Cardiac muscle cell (in vitro differentiated cells and primary cell): ENCODE measurements at regions not wholly inside any gene's neighbourhood (a gene's known extent, or its start where the extent isn't known, plus 50 kb on each side); places are given as distances from the start of the nearest gene placed in this dataset.

Source experiments
- DNase-seq, 2 donors: peaks; one replicate each; pipeline versions ENCODE4 v3.0.0 to v3.0.0-alpha.2; 2010 to 2017; ENCODE audit warnings: low read depth in 1 of 2, low spot score in 1 of 2
- H3K27ac ChIP-seq: fragments of 200-600 bp; sonication (generic); 2 replicates; pipeline ENCODE4 v1.5.1; 2016
- H3K27me3 ChIP-seq: fragments of 200-600 bp; sonication (generic); 2 replicates; pipeline ENCODE4 v1.6.0; 2016; ENCODE audit warnings: control low read depth
- H3K36me3 ChIP-seq: fragments of 200-600 bp; sonication (generic); 2 replicates; pipeline ENCODE4 v1.5.1; 2016; ENCODE audit warnings: control low read depth
- H3K4me1 ChIP-seq: fragments of 200-600 bp; sonication (generic); 2 replicates; pipeline ENCODE4 v1.8.1; 2017; ENCODE audit warnings: low read depth, mild to moderate bottlenecking, mixed run types
- H3K4me3 ChIP-seq: fragments of 200-600 bp; sonication (generic); 2 replicates; pipeline ENCODE4 v1.5.1; 2016; ENCODE audit warnings: mild to moderate bottlenecking
- H3K9me3 ChIP-seq: fragments of 200-600 bp; sonication (generic); 2 replicates; pipeline ENCODE4 v1.5.1; 2017; ENCODE audit warnings: low read depth, mild to moderate bottlenecking, control low read depth
- TF ChIP-seq, protein P1 (sequence below): IDR thresholded peaks from 2 replicates; pipeline ENCODE4 v1.5.1; 2012; ENCODE audit warnings: low read depth, mild to moderate bottlenecking, low read length

DNA sequence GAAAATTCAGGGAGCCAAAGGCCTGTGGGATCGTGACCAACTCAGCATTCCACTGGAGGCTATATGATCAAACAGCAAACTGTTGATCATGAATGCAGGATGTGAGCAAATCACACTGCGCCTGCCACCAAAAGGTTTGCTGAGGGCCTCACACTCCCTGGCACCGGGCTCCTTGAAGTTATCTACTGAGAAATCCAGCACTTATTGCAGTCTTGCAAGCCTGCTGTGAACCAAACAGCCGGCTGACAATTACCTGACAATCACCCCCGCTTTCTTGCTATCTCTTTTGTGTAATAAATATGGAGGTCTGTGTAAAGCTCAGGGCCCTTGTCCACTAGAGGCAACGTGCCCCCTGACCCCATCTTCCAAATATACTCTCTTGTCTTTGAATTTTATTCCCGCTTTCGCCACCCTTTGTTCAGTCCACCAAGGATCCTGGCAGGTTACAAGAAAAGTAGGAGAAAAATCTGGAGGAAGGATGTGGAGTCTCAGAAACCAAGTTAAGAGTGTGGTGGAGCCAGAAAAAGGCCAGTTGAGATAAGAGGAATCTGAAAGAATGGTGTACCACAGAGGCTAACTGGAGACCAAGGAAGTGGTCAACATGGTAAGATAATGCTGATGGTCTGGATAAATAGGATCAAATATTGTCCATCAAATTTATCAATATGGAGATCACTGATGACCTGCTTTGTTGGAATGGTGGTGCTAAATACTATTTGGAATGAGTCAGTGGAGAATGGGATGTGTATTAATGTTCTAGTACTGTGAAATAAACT lies 229.2 kb downstream of the ALX1 start:
- TF ChIP-seq, protein P1, sequence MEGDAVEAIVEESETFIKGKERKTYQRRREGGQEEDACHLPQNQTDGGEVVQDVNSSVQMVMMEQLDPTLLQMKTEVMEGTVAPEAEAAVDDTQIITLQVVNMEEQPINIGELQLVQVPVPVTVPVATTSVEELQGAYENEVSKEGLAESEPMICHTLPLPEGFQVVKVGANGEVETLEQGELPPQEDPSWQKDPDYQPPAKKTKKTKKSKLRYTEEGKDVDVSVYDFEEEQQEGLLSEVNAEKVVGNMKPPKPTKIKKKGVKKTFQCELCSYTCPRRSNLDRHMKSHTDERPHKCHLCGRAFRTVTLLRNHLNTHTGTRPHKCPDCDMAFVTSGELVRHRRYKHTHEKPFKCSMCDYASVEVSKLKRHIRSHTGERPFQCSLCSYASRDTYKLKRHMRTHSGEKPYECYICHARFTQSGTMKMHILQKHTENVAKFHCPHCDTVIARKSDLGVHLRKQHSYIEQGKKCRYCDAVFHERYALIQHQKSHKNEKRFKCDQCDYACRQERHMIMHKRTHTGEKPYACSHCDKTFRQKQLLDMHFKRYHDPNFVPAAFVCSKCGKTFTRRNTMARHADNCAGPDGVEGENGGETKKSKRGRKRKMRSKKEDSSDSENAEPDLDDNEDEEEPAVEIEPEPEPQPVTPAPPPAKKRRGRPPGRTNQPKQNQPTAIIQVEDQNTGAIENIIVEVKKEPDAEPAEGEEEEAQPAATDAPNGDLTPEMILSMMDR, result no peak
- H3K4me1 ChIP-seq, result no peaks in the 10 kb centered on the region
- DNase-seq, result no peak
- no peaks in the 10 kb centered on the region for H3K27me3 ChIP-seq
- no peaks in the 10 kb centered on the region for H3K36me3 ChIP-seq
- no peaks in the 10 kb centered on the region for H3K9me3 ChIP-seq
- no peak overlapping the region for H3K27ac ChIP-seq
- no peak overlapping the region for H3K4me3 ChIP-seq

- no peaks in the 10 kb centered on the region for H3K27me3 ChIP-seq
- no peak for DNase-seq
- H3K36me3 ChIP-seq, result no peaks in the 10 kb centered on the region
- no peaks in the 10 kb centered on the region for H3K4me1 ChIP-seq
- TF ChIP-seq, protein P1, result no peak
- H3K4me3 ChIP-seq, result no peak overlapping the region
- H3K9me3 ChIP-seq, result no peaks in the 10 kb centered on the region
- H3K27ac ChIP-seq, result no peak overlapping the region
Observed at GRCh38 chr12:85509857-85510256, 229.8 kb downstream of the ALX1 start.

GRCh38 chr12:85516039-85516438 lies 236.0 kb downstream of the ALX1 start:
- Histone ChIP-seq H3K4me1 (no peaks in the 10 kb centered on the region), H3K36me3 (no peaks in the 10 kb centered on the region), H3K9me3 (no peaks in the 10 kb centered on the region), H3K27me3 (no peaks in the 10 kb centered on the region), H3K4me3 (no peak overlapping the region), H3K27ac (no peak overlapping the region)
- DNase-seq, result no peak
- TF ChIP-seq, protein P1, result no peak

- DNase-seq, result no peak
- Histone ChIP-seq H3K4me1 (no peaks in the 10 kb centered on the region), H3K36me3 (no peaks in the 10 kb centered on the region), H3K4me3 (no peak overlapping the region), H3K27me3 (no peaks in the 10 kb centered on the region), H3K27ac (no peak overlapping the region), H3K9me3 (no peaks in the 10 kb centered on the region)
- TF ChIP-seq, protein P1, result no peak
Observed at GRCh38 chr12:85516667-85517325, 236.8 kb downstream of the ALX1 start.

GRCh38 chr12:85519163-85519562 lies 239.1 kb downstream of the ALX1 start:
- no peaks in the 10 kb centered on the region for H3K27me3 ChIP-seq

More at GRCh38 chr12:85519163-85519562, 239.1 kb downstream of the ALX1 start:
- Histone ChIP-seq H3K4me1 (no peaks in the 10 kb centered on the region), H3K4me3 (no peak overlapping the region), H3K9me3 (no peaks in the 10 kb centered on the region), H3K27ac (no peak overlapping the region), H3K36me3 (no peaks in the 10 kb centered on the region)
- TF ChIP-seq, protein P1, result no peak
- DNase-seq, result no peak
